Fibroblast of lung (primary cell): ENCODE measurements at regions not wholly inside any gene's neighbourhood (a gene's known extent, or its start where the extent isn't known, plus 50 kb on each side); places are given as distances from the start of the nearest gene placed in this dataset.

Source experiments
- DNase-seq, 2 donors: peaks; one replicate each; pipeline versions ENCODE4 v3.0.0 to v3.0.0-alpha.2; 2010; ENCODE audit warnings: low read depth in 2 of 2
- H2AFZ ChIP-seq: 2 replicates; pipeline ENCODE4 v1.5.1; 2012; ENCODE audit warnings: low read length, control low read depth, inconsistent platforms
- H3K27ac ChIP-seq: 2 replicates; pipeline ENCODE4 v1.5.1; 2011; ENCODE audit warnings: low read length, control low read depth; ENCODE audit not compliant: insufficient read depth
- H3K27me3 ChIP-seq: 2 replicates; pipeline ENCODE4 v1.5.1; 2011; ENCODE audit warnings: mild to moderate bottlenecking, low read length; ENCODE audit not compliant: control insufficient read depth, insufficient read depth
- H3K36me3 ChIP-seq: 2 replicates; pipeline ENCODE4 v1.5.1; 2011; ENCODE audit warnings: low read length; ENCODE audit not compliant: control insufficient read depth, insufficient read depth
- H3K4me1 ChIP-seq: 2 replicates; pipeline ENCODE4 v1.5.1; 2011; ENCODE audit warnings: low read length; ENCODE audit not compliant: control insufficient read depth, insufficient read depth; ENCODE audit errors: extremely low read depth
- H3K4me2 ChIP-seq: 2 replicates; pipeline ENCODE4 v1.5.1; 2011; ENCODE audit warnings: low read length, control low read depth; ENCODE audit not compliant: insufficient read depth; ENCODE audit errors: extremely low read depth
- H3K4me3 ChIP-seq, 4 experiments: fragments of 200-600 bp in 1 of 4; sonication (generic) in 1 of 4; replicated peaks in 1 of 4; 2 replicates each; pipeline ENCODE4 v1.5.1; 2011 to 2016; ENCODE audit warnings: low read length in 4 of 4, low read depth in 3 of 4, mild to moderate bottlenecking in 3 of 4, control low read depth in 2 of 4, inconsistent platforms in 1 of 4, mixed read lengths in 1 of 4; ENCODE audit not compliant: insufficient read depth in 1 of 4; ENCODE audit errors: control extremely low read depth in 1 of 4
- H3K79me2 ChIP-seq: 2 replicates; pipeline ENCODE4 v1.5.1; 2012; ENCODE audit warnings: mild to moderate bottlenecking, low read length, inconsistent platforms; ENCODE audit not compliant: control insufficient read depth, insufficient read depth
- H3K9ac ChIP-seq: 2 replicates; pipeline ENCODE4 v1.5.1; 2011; ENCODE audit warnings: mild to moderate bottlenecking, low read length, control low read depth; ENCODE audit not compliant: insufficient read depth
- H3K9me3 ChIP-seq: 2 replicates; pipeline ENCODE4 v1.5.1; 2012; ENCODE audit warnings: low read depth, low read length; ENCODE audit not compliant: control insufficient read depth, insufficient read depth
- H4K20me1 ChIP-seq: 2 replicates; pipeline ENCODE4 v1.5.1; 2011; ENCODE audit warnings: low read length; ENCODE audit not compliant: control insufficient read depth, insufficient read depth; ENCODE audit errors: extremely low read depth
- CTCF ChIP-seq, 2 donors: IDR thresholded peaks in 1 of 2; conservative IDR thresholded peaks in 1 of 2; 1 replicate in 1 of 2; 2 replicates in 1 of 2; pipeline ENCODE4 v1.5.1; 2011 to 2012; ENCODE audit warnings: low read length in 2 of 2, control low read depth in 1 of 2, inconsistent platforms in 1 of 2, low read depth in 1 of 2, mild to moderate bottlenecking in 1 of 2
- EZH2 ChIP-seq: IDR thresholded peaks from 2 replicates; pipeline ENCODE4 v1.5.1; 2012; ENCODE audit warnings: low read length, control low read depth, mild to moderate bottlenecking; ENCODE audit errors: missing control alignments

- Histone ChIP-seq H3K36me3 (no peaks in the 10 kb centered on the region), H3K4me1 (no peaks in the 10 kb centered on the region), H3K9me3 (no peaks in the 10 kb centered on the region), H3K27me3 (no peaks in the 10 kb centered on the region), H2AFZ (no peak overlapping the region), H3K4me2 (no peak overlapping the region), H3K4me3 (no peak overlapping the region), H4K20me1 (no peaks in the 10 kb centered on the region), H3K9ac (no peak overlapping the region), H3K79me2 (no peaks in the 10 kb centered on the region), H3K27ac (no peak overlapping the region)
- TF ChIP-seq CTCF (conservative IDR thresholded peaks at IDR 0.05 in 1 of 2, IDR thresholded peaks at IDR 0.05 in 1 of 2; ENCODE audit: low read depth in 1 of 2, low read length in 2 of 2) = no peak
- TF ChIP-seq EZH2 = no peak
- DNase-seq = no peak
Observed at GRCh38 chr20:60956194-60956593, 295.9 kb upstream of the CDH4 start.

- TF ChIP-seq CTCF (conservative IDR thresholded peaks at IDR 0.05 in 1 of 2, IDR thresholded peaks at IDR 0.05 in 1 of 2; ENCODE audit: low read depth in 1 of 2, low read length in 2 of 2) (no peak), EZH2 (no peak)
- H3K36me3 ChIP-seq = no peaks in the 10 kb centered on the region
- no peak overlapping the region for H2AFZ ChIP-seq
- H4K20me1 ChIP-seq = no peaks in the 10 kb centered on the region
- no peaks in the 10 kb centered on the region for H3K79me2 ChIP-seq
- H3K9me3 ChIP-seq = no peaks in the 10 kb centered on the region
- no peak overlapping the region for H3K4me3 ChIP-seq
- no peak overlapping the region for H3K9ac ChIP-seq
- H3K27me3 ChIP-seq = no peaks in the 10 kb centered on the region
- DNase-seq = no peak
- H3K4me1 ChIP-seq = no peaks in the 10 kb centered on the region
- H3K27ac ChIP-seq = no peak overlapping the region
- H3K4me2 ChIP-seq = no peak overlapping the region
Observed at GRCh38 chr20:60957621-60958020, 294.4 kb upstream of the CDH4 start.

GRCh38 chr20:60959971-60960370 lies 292.1 kb upstream of the CDH4 start:
- no peaks in the 10 kb centered on the region for H3K27me3 ChIP-seq
- H3K36me3 ChIP-seq = no peaks in the 10 kb centered on the region
- TF ChIP-seq EZH2 = no peak
- TF ChIP-seq CTCF (conservative IDR thresholded peaks at IDR 0.05 in 1 of 2, IDR thresholded peaks at IDR 0.05 in 1 of 2; ENCODE audit: low read depth in 1 of 2, low read length in 2 of 2) = no peak

More at GRCh38 chr20:60959971-60960370, 292.1 kb upstream of the CDH4 start:
- no peak for DNase-seq
- Histone ChIP-seq H2AFZ (no peak overlapping the region), H3K27ac (no peak overlapping the region), H3K79me2 (no peaks in the 10 kb centered on the region), H3K4me1 (no peaks in the 10 kb centered on the region), H3K4me2 (no peak overlapping the region), H3K9ac (no peak overlapping the region), H3K4me3 (no peak overlapping the region), H3K9me3 (no peaks in the 10 kb centered on the region), H4K20me1 (no peaks in the 10 kb centered on the region)
